ENCODE measurements at regions not wholly inside any gene's neighbourhood (a gene's known extent, or its start where the extent isn't known, plus 50 kb on each side); places are given as distances from the start of the nearest gene placed in this dataset.
A peak's percentile ranks its signal among the peaks of the same experiment; 100 is the strongest.

DNA sequence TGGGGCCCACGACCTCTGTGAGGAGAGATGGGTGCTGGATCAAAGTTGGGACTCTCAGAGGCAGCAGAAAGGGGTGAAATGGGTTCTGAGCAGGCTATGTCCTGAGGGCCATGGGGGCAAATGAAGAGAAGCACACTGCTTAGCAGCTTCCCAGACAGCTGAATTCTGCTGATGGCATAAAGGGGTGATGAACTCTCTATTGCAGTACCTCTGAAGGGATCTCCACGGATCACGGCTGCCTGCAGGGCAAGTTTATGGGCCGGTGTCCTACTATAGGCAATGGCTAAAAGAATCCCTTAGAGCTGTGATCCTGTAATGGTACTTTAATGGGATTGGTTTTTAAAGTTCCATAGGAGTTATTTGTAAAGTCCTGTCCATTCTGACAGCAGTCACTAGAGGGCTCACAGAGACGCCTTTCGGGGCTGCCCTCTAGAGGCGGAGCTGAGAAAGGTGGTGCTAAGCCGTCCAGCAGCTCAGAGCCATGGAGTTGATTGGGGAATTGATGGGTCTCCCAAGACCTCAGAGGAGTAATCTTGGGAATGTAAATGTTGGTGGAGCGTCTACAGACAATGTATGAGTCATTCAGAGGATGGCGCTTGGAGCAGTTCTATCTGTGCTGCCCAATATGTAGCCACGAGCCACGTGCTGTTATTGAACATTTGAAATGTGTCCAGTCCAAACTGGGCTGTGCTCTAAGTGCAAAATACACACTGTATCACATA, 287.3 kb downstream of the COG6 start:
- TF ChIP-seq POLR2AphosphoS5 (IDR thresholded peaks at IDR 0.05) (no peak), CTCF (IDR thresholded peaks at IDR 0.05) (peak; percentile 50 to 86 (median 86))
- Histone ChIP-seq H3K36me3 (no peaks in the 10 kb centered on the region), H3K9me3 (no peaks in the 10 kb centered on the region), H3K27ac (no peak overlapping the region), H3K27me3 (no peaks in the 10 kb centered on the region), H3K4me3 (no peak overlapping the region), H3K4me1 (no peaks in the 10 kb centered on the region)
- peak; percentile 35 to 56 for DNase-seq (ENCODE audit: low spot score in 2 of 2)
- intact Hi-C loops (cut with DNase I; ENCODE audit: low total_unique reads) = no loop called here

- no peak overlapping the region for H3K27ac ChIP-seq
- no peaks in the 10 kb centered on the region for H3K9me3 ChIP-seq
- TF ChIP-seq POLR2AphosphoS5 (IDR thresholded peaks at IDR 0.05) (no peak), CTCF (IDR thresholded peaks at IDR 0.05) (no peak), POLR2A (IDR thresholded peaks at IDR 0.05) (no peak)
- H3K4me3 ChIP-seq = no peak overlapping the region
- no peaks in the 10 kb centered on the region for H3K36me3 ChIP-seq
- intact Hi-C loops (cut with DNase I; ENCODE audit: low total_unique reads) = no loop called here
- no peak for DNase-seq (ENCODE audit: low spot score in 2 of 2)
- no peaks in the 10 kb centered on the region for H3K27me3 ChIP-seq
- no peaks in the 10 kb centered on the region for H3K4me1 ChIP-seq
These were observed 288.2 kb downstream of the COG6 start for GRCh38 chr13:39943711-39944110.

DNA sequence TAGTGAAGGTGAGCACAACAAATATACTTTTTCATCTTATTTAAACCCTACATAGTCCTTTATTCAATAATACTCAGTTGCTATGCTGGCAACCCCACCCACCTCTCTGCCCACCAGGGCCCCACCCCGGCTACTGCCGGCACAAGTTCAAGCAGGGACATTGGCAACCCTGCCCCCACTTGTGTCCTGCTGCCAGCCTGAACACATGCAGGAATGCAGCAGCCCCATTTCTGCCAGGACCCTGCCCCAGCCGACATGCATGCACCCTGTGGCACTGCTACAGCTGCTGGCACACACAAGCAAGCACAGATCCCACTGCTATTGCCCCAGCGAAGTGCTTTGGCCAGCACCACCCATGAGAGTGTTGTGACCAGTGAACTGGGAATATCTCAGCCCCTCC, 289.8 kb downstream of the COG6 start:
- Histone ChIP-seq H3K27ac (no peak overlapping the region), H3K36me3 (no peaks in the 10 kb centered on the region), H3K9me3 (no peaks in the 10 kb centered on the region), H3K4me1 (no peaks in the 10 kb centered on the region), H3K4me3 (no peak overlapping the region), H3K27me3 (no peaks in the 10 kb centered on the region)
- intact Hi-C loops (cut with DNase I; ENCODE audit: low total_unique reads) = no loop called here
- DNase-seq (ENCODE audit: low spot score in 2 of 2) = no peak
- TF ChIP-seq POLR2A (IDR thresholded peaks at IDR 0.05) = no peak

GRCh38 chr13:39946769-39947168, 291.3 kb downstream of the COG6 start:
- H3K4me1 ChIP-seq = no peaks in the 10 kb centered on the region
- no peak for DNase-seq (ENCODE audit: low spot score in 2 of 2)
- TF ChIP-seq POLR2AphosphoS5 (IDR thresholded peaks at IDR 0.05) = no peak
- TF ChIP-seq CTCF (IDR thresholded peaks at IDR 0.05) = no peak
- TF ChIP-seq POLR2A (IDR thresholded peaks at IDR 0.05) = no peak
- H3K27me3 ChIP-seq = no peaks in the 10 kb centered on the region
- no peaks in the 10 kb centered on the region for H3K36me3 ChIP-seq
- no peaks in the 10 kb centered on the region for H3K9me3 ChIP-seq
- intact Hi-C loops (cut with DNase I; ENCODE audit: low total_unique reads) = no loop called here
- no peak overlapping the region for H3K4me3 ChIP-seq
- no peak overlapping the region for H3K27ac ChIP-seq

GRCh38 chr13:39951301-39951700, 295.8 kb downstream of the COG6 start:
- Histone ChIP-seq H3K9me3 (no peaks in the 10 kb centered on the region), H3K4me3 (no peak overlapping the region), H3K36me3 (no peaks in the 10 kb centered on the region), H3K27me3 (no peaks in the 10 kb centered on the region), H3K27ac (no peak overlapping the region), H3K4me1 (no peaks in the 10 kb centered on the region)
- intact Hi-C loops (cut with DNase I; ENCODE audit: low total_unique reads) = loop anchor here (5.0 kb wide), 1 partner anchor 111 kb away; no protein-coding TSS in a partner anchor
- DNase-seq (ENCODE audit: low spot score in 2 of 2) = no peak
- TF ChIP-seq POLR2A (IDR thresholded peaks at IDR 0.05) (no peak), POLR2AphosphoS5 (IDR thresholded peaks at IDR 0.05) (no peak)

- Histone ChIP-seq H3K36me3 (no peaks in the 10 kb centered on the region), H3K27ac (no peak overlapping the region), H3K27me3 (no peaks in the 10 kb centered on the region), H3K9me3 (no peaks in the 10 kb centered on the region), H3K4me3 (no peak overlapping the region), H3K4me1 (no peaks in the 10 kb centered on the region)
- DNase-seq (ENCODE audit: low spot score in 2 of 2) = no peak
- TF ChIP-seq POLR2A (IDR thresholded peaks at IDR 0.05) (no peak), POLR2AphosphoS5 (IDR thresholded peaks at IDR 0.05) (no peak), CTCF (IDR thresholded peaks at IDR 0.05) (no peak)
- intact Hi-C loops (cut with DNase I; ENCODE audit: low total_unique reads) = loop anchor here (5.0 kb wide), 1 partner anchor 110 kb away; no protein-coding TSS in a partner anchor
These were observed 297.1 kb downstream of the COG6 start for GRCh38 chr13:39952249-39953233.

Data from breast epithelium (tissue), 4 donors.